22Rv1 (cell line): ENCODE measurements at regions not wholly inside any gene's neighbourhood (a gene's known extent, or its start where the extent isn't known, plus 50 kb on each side); places are given as distances from the start of the nearest gene placed in this dataset.

ENCODE experiments used
- H3K27ac ChIP-seq: fragments of 450-650 bp; 2 replicates; pipeline ENCODE4 v1.5.1; 2017
- CTCF ChIP-seq: fragments of 450-650 bp; IDR thresholded peaks from 2 replicates; pipeline ENCODE4 v1.5.1; 2017; ENCODE audit warnings: mild to moderate bottlenecking
- ZFX ChIP-seq: fragments of 450-650 bp; IDR thresholded peaks from 2 replicates; pipeline ENCODE4 v1.6.1; 2017; ENCODE audit warnings: antibody characterized with exemption, borderline replicate concordance

- H3K27ac ChIP-seq: no peak overlapping the region
- TF ChIP-seq CTCF (no peak), ZFX (no peak)
Measured at GRCh38 chr2:21690005-21690404, 566.2 kb downstream of the TDRD15 start.

- no peak overlapping the region for H3K27ac ChIP-seq
- no peak for TF ChIP-seq ZFX
- TF ChIP-seq CTCF: no peak
Measured at GRCh38 chr2:21693081-21693480, 569.3 kb downstream of the TDRD15 start.

- no peak overlapping the region for H3K27ac ChIP-seq
- no peak for TF ChIP-seq CTCF
- no peak for TF ChIP-seq ZFX
Measured at GRCh38 chr2:21694079-21694878, 570.5 kb downstream of the TDRD15 start.

- no peak overlapping the region for H3K27ac ChIP-seq
- no peak for TF ChIP-seq CTCF
Measured at GRCh38 chr2:21696900-21697299, 573.1 kb downstream of the TDRD15 start.

GRCh38 chr2:21700644-21701043 is 576.9 kb downstream of the TDRD15 start:
- H3K27ac ChIP-seq: no peak overlapping the region
- TF ChIP-seq ZFX: no peak
- TF ChIP-seq CTCF: no peak

GRCh38 chr2:21710031-21710430 is 586.3 kb downstream of the TDRD15 start:
- H3K27ac ChIP-seq: no peak overlapping the region
- TF ChIP-seq ZFX (no peak), CTCF (no peak)

GRCh38 chr2:21710496-21710895 is 586.7 kb downstream of the TDRD15 start:
- TF ChIP-seq CTCF: no peak
- no peak for TF ChIP-seq ZFX
- no peak overlapping the region for H3K27ac ChIP-seq
